Suprapubic skin (tissue), 4 donors: ENCODE measurements at regions not wholly inside any gene's neighbourhood (a gene's known extent, or its start where the extent isn't known, plus 50 kb on each side); places are given as distances from the start of the nearest gene placed in this dataset.

Experiments used
- POLR2A ChIP-seq, 2 donors: fragments of 450-650 bp; IDR thresholded peaks; one replicate each; pipeline ENCODE4 v1.6.1; 2017; ENCODE audit warnings: antibody characterized with exemption in 2 of 2, mild to moderate bottlenecking in 2 of 2, moderate library complexity in 2 of 2
- POLR2AphosphoS5 ChIP-seq, 3 donors: sonication (generic); formaldehyde crosslinking; IDR thresholded peaks; one replicate each; pipeline ENCODE4 v1.6.1; 2017; ENCODE audit warnings: antibody characterized with exemption in 3 of 3
- TF ChIP-seq, protein P1 (sequence below), 2 donors: fragments of 200-600 bp in 1 of 2; fragments of 450-650 bp in 1 of 2; sonication (generic) in 1 of 2; IDR thresholded peaks; one replicate each; pipeline ENCODE4 v1.5.1; 2016 to 2019; ENCODE audit warnings: antibody characterized with exemption in 2 of 2, mild to moderate bottlenecking in 1 of 2, moderate library complexity in 1 of 2

DNA sequence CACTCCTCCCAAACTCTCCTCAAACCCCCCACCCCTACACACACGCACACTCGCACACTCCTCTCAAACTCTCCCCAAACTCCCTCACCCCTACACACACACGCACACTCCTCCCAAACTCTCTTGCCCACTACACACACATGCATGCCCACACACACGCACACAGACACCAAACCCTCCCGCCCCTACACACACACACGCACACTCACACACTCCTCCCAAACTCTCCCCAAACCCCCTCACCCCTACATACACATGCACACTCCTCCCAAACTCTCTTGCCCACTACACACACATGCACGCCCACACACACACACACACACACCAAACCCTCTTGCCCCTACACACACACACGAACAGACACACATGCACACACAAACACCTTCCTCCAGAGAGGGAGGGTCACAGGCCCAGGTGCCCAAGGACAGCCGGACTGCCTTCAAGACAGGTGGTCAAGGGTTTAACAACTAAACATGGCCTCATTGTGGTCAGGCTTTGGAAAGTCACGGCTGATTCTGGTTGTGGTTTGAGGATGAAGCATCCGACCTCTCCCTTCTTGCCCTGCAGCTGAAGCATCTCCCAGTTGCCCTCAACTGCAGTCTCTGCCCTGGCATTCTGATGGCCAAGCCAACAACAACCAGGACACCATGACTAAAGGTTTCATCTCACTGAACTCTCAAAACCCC lies 72.3 kb upstream of the SNTG2 start:
- TF ChIP-seq POLR2A (IDR thresholded peaks at IDR 0.05): no peak
- TF ChIP-seq, protein P1, sequence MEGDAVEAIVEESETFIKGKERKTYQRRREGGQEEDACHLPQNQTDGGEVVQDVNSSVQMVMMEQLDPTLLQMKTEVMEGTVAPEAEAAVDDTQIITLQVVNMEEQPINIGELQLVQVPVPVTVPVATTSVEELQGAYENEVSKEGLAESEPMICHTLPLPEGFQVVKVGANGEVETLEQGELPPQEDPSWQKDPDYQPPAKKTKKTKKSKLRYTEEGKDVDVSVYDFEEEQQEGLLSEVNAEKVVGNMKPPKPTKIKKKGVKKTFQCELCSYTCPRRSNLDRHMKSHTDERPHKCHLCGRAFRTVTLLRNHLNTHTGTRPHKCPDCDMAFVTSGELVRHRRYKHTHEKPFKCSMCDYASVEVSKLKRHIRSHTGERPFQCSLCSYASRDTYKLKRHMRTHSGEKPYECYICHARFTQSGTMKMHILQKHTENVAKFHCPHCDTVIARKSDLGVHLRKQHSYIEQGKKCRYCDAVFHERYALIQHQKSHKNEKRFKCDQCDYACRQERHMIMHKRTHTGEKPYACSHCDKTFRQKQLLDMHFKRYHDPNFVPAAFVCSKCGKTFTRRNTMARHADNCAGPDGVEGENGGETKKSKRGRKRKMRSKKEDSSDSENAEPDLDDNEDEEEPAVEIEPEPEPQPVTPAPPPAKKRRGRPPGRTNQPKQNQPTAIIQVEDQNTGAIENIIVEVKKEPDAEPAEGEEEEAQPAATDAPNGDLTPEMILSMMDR (IDR thresholded peaks at IDR 0.05): no peak
- no peak for TF ChIP-seq POLR2AphosphoS5 (IDR thresholded peaks at IDR 0.05)
